GM12878 (cell line): ENCODE measurements at regions not wholly inside any gene's neighbourhood (a gene's known extent, or its start where the extent isn't known, plus 50 kb on each side); places are given as distances from the start of the nearest gene placed in this dataset.

Experiments
- ATAC-seq: fragments of 200-7000 bp; cut with Tn5 transposase; 3 replicates; pipeline ENCODE4 v1.9.1; 2020; ENCODE audit warnings: mild to moderate bottlenecking, moderate library complexity
- BruUV-seq: library from RNA; stranded (reverse); fragments of 400-500 nt; replicated peaks from 2 replicates; lab custom pipeline; 2021; lab: Mats Ljungman, UMichigan
- CTCF ChIA-PET: fragments of 300-600 bp; sonication (Branson Sonifier 250); formaldehyde crosslinking; extraction: SDS; loops from one replicate; lab custom pipeline; 2021; ENCODE audit warnings: inconsistent platforms; lab: Yijun Ruan, JAX
- POLR2A ChIA-PET: fragments of 350-600 bp; formaldehyde crosslinking; extraction: SDS; loops from one replicate; lab custom pipeline; 2021; ENCODE audit warnings: inconsistent platforms; lab: Charles Lee
- RAD21 ChIA-PET: fragments of 300-600 bp; sonication (Branson Sonifier 250); formaldehyde crosslinking; loops from one replicate; lab custom pipeline; 2023; ENCODE audit warnings: antibody characterized with exemption; ENCODE audit not compliant: unreplicated experiment; lab: Charles Lee
- SMC1A ChIA-PET: fragments of 300-600 bp; sonication (Branson Sonifier 250); formaldehyde crosslinking; loops from one replicate; lab custom pipeline; 2023; ENCODE audit not compliant: unreplicated experiment, uncharacterized antibody; lab: Charles Lee
- DNase-seq: peaks from one replicate; pipeline ENCODE4 v3.0.0-alpha.2; 2011; ENCODE audit warnings: low read depth, low spot score
- FAIRE-seq: peaks from 3 replicates; lab custom pipeline; 2011; peaks lifted over from hg19 to GRCh38; lab: Jason Lieb, UNC
- H2AFZ ChIP-seq: 2 replicates; pipeline ENCODE4 v1.6.0; 2011; ENCODE audit warnings: low read depth, low read length, control low read depth; ENCODE audit not compliant: control insufficient read depth
- H3K27ac ChIP-seq: 2 replicates; pipeline ENCODE4 v1.5.1; 2011; ENCODE audit warnings: control low read depth; ENCODE audit not compliant: control insufficient read depth, insufficient read depth
- H3K27me3 ChIP-seq, 2 experiments: replicated peaks in 1 of 2; 2 replicates each; pipeline versions ENCODE4 v1.6.0 to v1.6.1; 2011; ENCODE audit warnings: low read length in 1 of 2; ENCODE audit not compliant: control insufficient read depth in 2 of 2, insufficient read depth in 2 of 2
- H3K36me3 ChIP-seq, 2 experiments: 2 replicates each; pipeline ENCODE4 v1.5.1; 2011; ENCODE audit warnings: low read length in 1 of 2; ENCODE audit not compliant: control insufficient read depth in 2 of 2, insufficient read depth in 2 of 2
- H3K4me1 ChIP-seq: 2 replicates; pipeline ENCODE4 v1.6.1; 2011; ENCODE audit warnings: mild to moderate bottlenecking, low read length, moderate library complexity, mixed read lengths; ENCODE audit not compliant: control insufficient read depth, insufficient read depth
- H3K4me2 ChIP-seq: 2 replicates; pipeline ENCODE4 v1.6.0; 2011; ENCODE audit warnings: control low read depth; ENCODE audit not compliant: control insufficient read depth, insufficient read depth
- H3K4me3 ChIP-seq: fragments of 200-600 bp; sonication (generic); 2 replicates; pipeline ENCODE4 v1.5.1; 2016
- H3K79me2 ChIP-seq: 2 replicates; pipeline ENCODE4 v1.6.0; 2011; ENCODE audit warnings: low read length; ENCODE audit not compliant: control insufficient read depth, insufficient read depth
- H3K9ac ChIP-seq: 2 replicates; pipeline ENCODE4 v1.8.0; 2011; ENCODE audit warnings: low read length, control low read depth, mixed read lengths; ENCODE audit not compliant: control insufficient read depth, insufficient read depth
- H3K9me3 ChIP-seq: replicated peaks from 3 replicates; pipeline ENCODE4 v1.5.1; 2011; ENCODE audit warnings: mild to moderate bottlenecking, low read length; ENCODE audit not compliant: control insufficient read depth, insufficient read depth
- H4K20me1 ChIP-seq: 2 replicates; pipeline ENCODE4 v1.6.0; 2011; ENCODE audit not compliant: control insufficient read depth, insufficient read depth
- HDGF ChIP-seq: fragments of 450-650 bp; IDR thresholded peaks from 2 replicates; pipeline ENCODE4 v1.6.1; 2016; ENCODE audit warnings: antibody characterized with exemption
- IRF4 ChIP-seq: IDR thresholded peaks from 2 replicates; pipeline ENCODE4 v1.6.1; 2011; ENCODE audit warnings: low read depth, low read length
- KLF5 ChIP-seq: fragments of 450-650 bp; IDR thresholded peaks from 2 replicates; pipeline ENCODE4 v1.6.1; 2014; ENCODE audit warnings: mild to moderate bottlenecking; ENCODE audit not compliant: partially characterized antibody
- MTA2 ChIP-seq: fragments of 450-650 bp; IDR thresholded peaks from 2 replicates; pipeline ENCODE4 v1.6.1; 2016; ENCODE audit warnings: low read depth, mild to moderate bottlenecking, moderate library complexity
- MYB ChIP-seq: fragments of 150-350 bp; IDR thresholded peaks from 2 replicates; pipeline ENCODE4 v1.6.1; 2014; ENCODE audit warnings: mild to moderate bottlenecking, low read depth, low read length, borderline replicate concordance
- NKRF ChIP-seq: fragments of 450-650 bp; conservative IDR thresholded peaks from 2 replicates; pipeline ENCODE4 v1.6.1; 2017; ENCODE audit warnings: mild to moderate bottlenecking, moderate library complexity
- SIX5 ChIP-seq: IDR thresholded peaks from 2 replicates; pipeline ENCODE4 v1.6.1; 2011; ENCODE audit warnings: mild to moderate bottlenecking, low read depth, low read length, moderate library complexity; ENCODE audit not compliant: severe bottlenecking
- SMAD5 ChIP-seq: IDR thresholded peaks from 2 replicates; pipeline ENCODE4 v1.6.1; 2016; ENCODE audit warnings: antibody characterized with exemption, low read depth
- SPI1 ChIP-seq: IDR thresholded peaks from 2 replicates; pipeline ENCODE4 v1.6.1; 2011; ENCODE audit warnings: low read depth, mild to moderate bottlenecking, low read length, moderate library complexity, borderline replicate concordance; ENCODE audit not compliant: insufficient read depth
- SREBF2 ChIP-seq: IDR thresholded peaks from 2 replicates; pipeline ENCODE4 v1.6.1; 2012; ENCODE audit warnings: mild to moderate bottlenecking, low read length
- ZNF592 ChIP-seq: fragments of 450-650 bp; IDR thresholded peaks from 2 replicates; pipeline ENCODE4 v1.6.1; 2017; ENCODE audit warnings: mild to moderate bottlenecking, moderate library complexity
- ZNF622 ChIP-seq: fragments of 450-650 bp; IDR thresholded peaks from 2 replicates; pipeline ENCODE4 v1.6.1; 2017; ENCODE audit warnings: mild to moderate bottlenecking, inconsistent platforms
- WGBS: methylation state at CpG from one replicate; pipeline ENCODE4 v1.1.6; 2016; ENCODE audit warnings: low lambda C conversion rate; ENCODE audit not compliant: insufficient replicate concordance, insufficient coverage; ENCODE audit errors: missing lambda C conversion rate; 5-methylcytosine and 5-hydroxymethylcytosine counted together
- in situ Hi-C: fragments of 300-500 bp; cut with MboI; formaldehyde crosslinking; loops from 9 replicates; pipeline ENCODE4 v1.14.3; 2018; ENCODE audit warnings: mixed read lengths
- intact Hi-C: fragments of 100-400 bp; cut with micrococcal nuclease; formaldehyde crosslinking; loops from one replicate; pipeline ENCODE4 v1.14.2; 2022; ENCODE audit not compliant: unreplicated experiment
- TF ChIP-seq, protein P1 (sequence below): fragments of 450-650 bp; IDR thresholded peaks from 2 replicates; pipeline ENCODE4 v1.6.1; 2017; ENCODE audit warnings: mild to moderate bottlenecking
- TF ChIP-seq, protein P2 (sequence below): fragments of 450-650 bp; IDR thresholded peaks from 2 replicates; pipeline ENCODE4 v1.6.1; 2017; ENCODE audit warnings: mild to moderate bottlenecking, low read depth, inconsistent platforms; ENCODE audit not compliant: poor library complexity, severe bottlenecking

DNA sequence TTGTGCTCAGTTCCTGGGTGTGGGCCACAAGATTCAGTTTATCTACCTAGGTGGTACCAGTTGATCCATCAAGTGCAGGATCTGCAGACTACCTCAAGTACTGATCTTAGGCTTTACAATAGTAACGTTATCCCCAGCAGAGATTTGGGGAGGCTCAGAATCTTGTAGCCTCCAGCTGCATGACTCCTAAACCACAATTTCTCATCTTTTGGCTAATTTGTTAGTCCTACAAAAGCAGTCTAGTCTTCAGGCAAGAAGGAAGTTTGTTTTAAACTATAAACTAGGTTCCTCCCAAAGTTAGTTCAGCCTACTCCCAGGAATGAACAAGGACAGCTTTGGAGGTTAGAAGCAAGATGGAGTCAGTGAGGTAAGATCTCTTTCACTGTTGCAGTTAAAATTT is 213.5 kb upstream of the PIEZO2 start:
- ChIA-PET RAD21 (no interaction called here), CTCF (no interaction called here), SMC1A (no interaction called here), POLR2A (no interaction called here)
- Histone ChIP-seq H3K36me3 (no peaks in the 10 kb centered on the region), H3K9ac (no peak overlapping the region), H3K27me3 (no peaks in the 10 kb centered on the region), H3K4me1 (no peaks in the 10 kb centered on the region), H3K27ac (no peak overlapping the region), H2AFZ (no peak overlapping the region), H3K4me2 (no peak overlapping the region), H4K20me1 (no peaks in the 10 kb centered on the region), H3K79me2 (no peaks in the 10 kb centered on the region), H3K9me3 (no peaks in the 10 kb centered on the region), H3K4me3 (no peak overlapping the region)
- no TSS peak for BruUV-seq
- ATAC-seq (no peak), FAIRE-seq (no peak), DNase-seq (no peak)
- in situ Hi-C loops, result no loop called here
- WGBS, result 63% methylated on average over 1 of the region's 1 CpG
- intact Hi-C loops, result no loop called here
- no peak for TF ChIP-seq SREBF2
- no peak for TF ChIP-seq KLF5
- TF ChIP-seq HDGF, result no peak
- TF ChIP-seq SMAD5, result no peak
- TF ChIP-seq, protein P1, sequence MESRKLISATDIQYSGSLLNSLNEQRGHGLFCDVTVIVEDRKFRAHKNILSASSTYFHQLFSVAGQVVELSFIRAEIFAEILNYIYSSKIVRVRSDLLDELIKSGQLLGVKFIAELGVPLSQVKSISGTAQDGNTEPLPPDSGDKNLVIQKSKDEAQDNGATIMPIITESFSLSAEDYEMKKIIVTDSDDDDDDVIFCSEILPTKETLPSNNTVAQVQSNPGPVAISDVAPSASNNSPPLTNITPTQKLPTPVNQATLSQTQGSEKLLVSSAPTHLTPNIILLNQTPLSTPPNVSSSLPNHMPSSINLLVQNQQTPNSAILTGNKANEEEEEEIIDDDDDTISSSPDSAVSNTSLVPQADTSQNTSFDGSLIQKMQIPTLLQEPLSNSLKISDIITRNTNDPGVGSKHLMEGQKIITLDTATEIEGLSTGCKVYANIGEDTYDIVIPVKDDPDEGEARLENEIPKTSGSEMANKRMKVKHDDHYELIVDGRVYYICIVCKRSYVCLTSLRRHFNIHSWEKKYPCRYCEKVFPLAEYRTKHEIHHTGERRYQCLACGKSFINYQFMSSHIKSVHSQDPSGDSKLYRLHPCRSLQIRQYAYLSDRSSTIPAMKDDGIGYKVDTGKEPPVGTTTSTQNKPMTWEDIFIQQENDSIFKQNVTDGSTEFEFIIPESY, result no peak
- no peak for TF ChIP-seq SIX5
- TF ChIP-seq SPI1, result no peak
- TF ChIP-seq NKRF, result no peak
- no peak for TF ChIP-seq MTA2
- TF ChIP-seq ZNF622, result no peak
- TF ChIP-seq, protein P2, sequence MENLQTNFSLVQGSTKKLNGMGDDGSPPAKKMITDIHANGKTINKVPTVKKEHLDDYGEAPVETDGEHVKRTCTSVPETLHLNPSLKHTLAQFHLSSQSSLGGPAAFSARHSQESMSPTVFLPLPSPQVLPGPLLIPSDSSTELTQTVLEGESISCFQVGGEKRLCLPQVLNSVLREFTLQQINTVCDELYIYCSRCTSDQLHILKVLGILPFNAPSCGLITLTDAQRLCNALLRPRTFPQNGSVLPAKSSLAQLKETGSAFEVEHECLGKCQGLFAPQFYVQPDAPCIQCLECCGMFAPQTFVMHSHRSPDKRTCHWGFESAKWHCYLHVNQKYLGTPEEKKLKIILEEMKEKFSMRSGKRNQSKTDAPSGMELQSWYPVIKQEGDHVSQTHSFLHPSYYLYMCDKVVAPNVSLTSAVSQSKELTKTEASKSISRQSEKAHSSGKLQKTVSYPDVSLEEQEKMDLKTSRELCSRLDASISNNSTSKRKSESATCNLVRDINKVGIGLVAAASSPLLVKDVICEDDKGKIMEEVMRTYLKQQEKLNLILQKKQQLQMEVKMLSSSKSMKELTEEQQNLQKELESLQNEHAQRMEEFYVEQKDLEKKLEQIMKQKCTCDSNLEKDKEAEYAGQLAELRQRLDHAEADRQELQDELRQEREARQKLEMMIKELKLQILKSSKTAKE, result no peak
- no peak for TF ChIP-seq ZNF592
- no peak for TF ChIP-seq MYB
- TF ChIP-seq IRF4, result no peak
